ENCODE measurements at regions not wholly inside any gene's neighbourhood (a gene's known extent, or its start where the extent isn't known, plus 50 kb on each side); places are given as distances from the start of the nearest gene placed in this dataset.
"Not testable (repeated sequence)": the region's sequence is repeated elsewhere in the genome, so short reads cannot be mapped to it uniquely, and the experiment has no call there.

DNA sequence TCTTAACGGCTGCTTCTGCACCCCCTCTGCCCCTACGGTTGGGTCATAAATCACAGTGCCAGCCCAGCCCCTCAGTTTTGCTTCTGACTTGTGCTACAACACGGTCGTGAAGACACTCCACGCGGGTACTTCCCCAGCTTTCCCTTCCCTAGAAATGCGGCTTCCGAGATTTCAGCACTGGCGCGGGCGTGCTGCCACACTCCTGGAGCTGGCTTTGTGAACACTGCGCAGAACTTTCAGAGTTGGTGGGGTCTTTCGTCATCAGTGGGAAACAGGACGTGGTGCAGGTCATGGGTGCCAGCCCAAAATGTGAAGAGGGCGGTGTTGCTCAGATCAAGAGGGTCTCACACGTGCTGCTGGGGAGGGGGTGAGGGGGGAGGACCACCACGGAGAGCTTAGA, 733.0 kb upstream of the SALL3 start:
- ChIA-PET CTCF (no interaction called here), POLR2A (no interaction called here)
- no peak for DNase-seq (ENCODE audit: extremely low spot score)
- no peak for TF ChIP-seq SUZ12 (IDR thresholded peaks at IDR 0.05)
- no peak for TF ChIP-seq FOXA1 (IDR thresholded peaks at IDR 0.05)
- TF ChIP-seq SP1 (IDR thresholded peaks at IDR 0.05) = no peak
- TF ChIP-seq NFRKB (IDR thresholded peaks at IDR 0.05) = no peak
- no peak for TF ChIP-seq L3MBTL2 (conservative IDR thresholded peaks at IDR 0.05)
- TF ChIP-seq FOXK2 (IDR thresholded peaks at IDR 0.05) = no peak
- TF ChIP-seq, protein P1, sequence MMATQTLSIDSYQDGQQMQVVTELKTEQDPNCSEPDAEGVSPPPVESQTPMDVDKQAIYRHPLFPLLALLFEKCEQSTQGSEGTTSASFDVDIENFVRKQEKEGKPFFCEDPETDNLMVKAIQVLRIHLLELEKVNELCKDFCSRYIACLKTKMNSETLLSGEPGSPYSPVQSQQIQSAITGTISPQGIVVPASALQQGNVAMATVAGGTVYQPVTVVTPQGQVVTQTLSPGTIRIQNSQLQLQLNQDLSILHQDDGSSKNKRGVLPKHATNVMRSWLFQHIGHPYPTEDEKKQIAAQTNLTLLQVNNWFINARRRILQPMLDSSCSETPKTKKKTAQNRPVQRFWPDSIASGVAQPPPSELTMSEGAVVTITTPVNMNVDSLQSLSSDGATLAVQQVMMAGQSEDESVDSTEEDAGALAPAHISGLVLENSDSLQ (IDR thresholded peaks at IDR 0.05) = no peak
- TF ChIP-seq BHLHE40 (IDR thresholded peaks at IDR 0.05; ENCODE audit: borderline replicate concordance) = no peak
- TF ChIP-seq FOXM1 (IDR thresholded peaks at IDR 0.05; ENCODE audit: borderline replicate concordance) = no peak

DNA sequence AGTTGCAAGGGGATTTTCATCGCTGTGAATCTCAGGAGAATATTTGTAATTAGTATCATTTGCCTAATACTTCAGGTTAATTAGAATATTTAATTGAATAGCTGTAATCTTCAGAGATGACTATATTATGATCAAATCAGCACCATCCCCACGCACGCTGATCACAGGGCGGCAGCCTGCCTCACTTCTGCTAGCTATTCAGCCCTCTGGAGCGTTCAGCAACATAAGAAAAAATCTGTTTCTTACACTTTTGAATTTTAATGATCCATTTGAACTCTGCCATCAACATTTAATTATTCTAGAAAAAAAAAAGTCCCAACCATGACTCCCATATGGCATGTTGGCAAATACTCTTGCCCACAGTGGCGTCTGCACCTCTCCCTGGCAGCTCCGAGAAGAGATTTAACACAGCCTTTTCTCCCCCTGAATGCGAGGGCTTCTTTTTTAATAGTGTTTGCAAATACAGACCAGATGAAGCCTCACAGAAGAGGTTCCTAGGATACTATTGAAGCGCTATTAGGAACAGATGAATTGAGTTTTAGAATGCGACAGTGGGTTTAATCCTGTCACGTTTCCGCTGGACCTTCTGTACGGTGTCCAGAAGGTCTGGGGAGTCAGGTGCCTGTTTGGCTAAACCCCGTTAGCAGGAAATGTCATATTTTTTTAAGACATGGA, 731.9 kb upstream of the SALL3 start:
- CTCF ChIA-PET = no interaction called here
- POLR2A ChIA-PET = no interaction called here
- no peak for DNase-seq (ENCODE audit: extremely low spot score)
- TF ChIP-seq BHLHE40 (IDR thresholded peaks at IDR 0.05; ENCODE audit: borderline replicate concordance) (no peak), ZNF384 (IDR thresholded peaks at IDR 0.05) (no peak), TARDBP (IDR thresholded peaks at IDR 0.05) (no peak), FOXA1 (IDR thresholded peaks at IDR 0.05) (no peak), ELF4 (IDR thresholded peaks at IDR 0.05) (no peak), CTBP1 (IDR thresholded peaks at IDR 0.05; ENCODE audit: borderline replicate concordance) (no peak), NFRKB (IDR thresholded peaks at IDR 0.05) (no peak), FOXM1 (IDR thresholded peaks at IDR 0.05; ENCODE audit: borderline replicate concordance) (no peak), ARNT (IDR thresholded peaks at IDR 0.05) (no peak), LEF1 (IDR thresholded peaks at IDR 0.05; ENCODE audit: borderline replicate concordance) (no peak), FOXK2 (IDR thresholded peaks at IDR 0.05) (no peak), L3MBTL2 (conservative IDR thresholded peaks at IDR 0.05) (no peak), SP1 (IDR thresholded peaks at IDR 0.05) (no peak), SUZ12 (IDR thresholded peaks at IDR 0.05) (no peak), HDGF (IDR thresholded peaks at IDR 0.05; ENCODE audit: borderline replicate concordance) (no peak)
- TF ChIP-seq, protein P1 (IDR thresholded peaks at IDR 0.05) = no peak

- POLR2A ChIA-PET = no interaction called here
- CTCF ChIA-PET = no interaction called here
- no peak for TF ChIP-seq FOXK2 (IDR thresholded peaks at IDR 0.05)
- no peak for TF ChIP-seq SP1 (IDR thresholded peaks at IDR 0.05)
- no peak for TF ChIP-seq L3MBTL2 (conservative IDR thresholded peaks at IDR 0.05)
- TF ChIP-seq FOXM1 (IDR thresholded peaks at IDR 0.05; ENCODE audit: borderline replicate concordance) = no peak
- TF ChIP-seq, protein P1 (IDR thresholded peaks at IDR 0.05) = no peak
- TF ChIP-seq HDGF (IDR thresholded peaks at IDR 0.05; ENCODE audit: borderline replicate concordance) = no peak
- TF ChIP-seq BHLHE40 (IDR thresholded peaks at IDR 0.05; ENCODE audit: borderline replicate concordance) = no peak
- no peak for TF ChIP-seq ARNT (IDR thresholded peaks at IDR 0.05)
- no peak for TF ChIP-seq ZNF384 (IDR thresholded peaks at IDR 0.05)
- no peak for TF ChIP-seq ELF4 (IDR thresholded peaks at IDR 0.05)
- TF ChIP-seq FOXA1 (IDR thresholded peaks at IDR 0.05) = no peak
- TF ChIP-seq SUZ12 (IDR thresholded peaks at IDR 0.05) = no peak
- no peak for DNase-seq (ENCODE audit: extremely low spot score)
Observed at GRCh38 chr18:78255013-78255412, 724.6 kb upstream of the SALL3 start.

- DNase-seq (ENCODE audit: extremely low spot score) = no peak
- ChIA-PET POLR2A (no interaction called here), CTCF (no interaction called here)
- TF ChIP-seq HDGF (IDR thresholded peaks at IDR 0.05; ENCODE audit: borderline replicate concordance) = no peak
Observed at GRCh38 chr18:78268226-78268988, 711.2 kb upstream of the SALL3 start.

- ChIA-PET CTCF (no interaction called here), POLR2A (no interaction called here)
- TF ChIP-seq ARNT (IDR thresholded peaks at IDR 0.05) (no peak), NFRKB (IDR thresholded peaks at IDR 0.05) (no peak), FOXK2 (IDR thresholded peaks at IDR 0.05) (no peak), FOXM1 (IDR thresholded peaks at IDR 0.05; ENCODE audit: borderline replicate concordance) (no peak), L3MBTL2 (conservative IDR thresholded peaks at IDR 0.05) (no peak), TARDBP (IDR thresholded peaks at IDR 0.05) (no peak), ZNF384 (IDR thresholded peaks at IDR 0.05) (no peak), SUZ12 (IDR thresholded peaks at IDR 0.05) (no peak), ELF4 (IDR thresholded peaks at IDR 0.05) (no peak), FOXA1 (IDR thresholded peaks at IDR 0.05) (no peak)
- TF ChIP-seq, protein P1 (IDR thresholded peaks at IDR 0.05) = no peak
- DNase-seq (ENCODE audit: extremely low spot score) = no peak
Observed at GRCh38 chr18:78271790-78272189, 707.8 kb upstream of the SALL3 start.

- CTCF ChIA-PET = no interaction called here
- POLR2A ChIA-PET = no interaction called here
- DNase-seq (ENCODE audit: extremely low spot score) = no peak
- no peak for TF ChIP-seq NFRKB (IDR thresholded peaks at IDR 0.05)
Observed at GRCh38 chr18:78273876-78274275, 705.7 kb upstream of the SALL3 start.

- DNase-seq (ENCODE audit: extremely low spot score); CTCF ChIA-PET; POLR2A ChIA-PET: not testable (repeated sequence)
Observed at GRCh38 chr18:78283425-78283824, 696.2 kb upstream of the SALL3 start.
